HepG2 (cell line): ENCODE measurements at regions not wholly inside any gene's neighbourhood (a gene's known extent, or its start where the extent isn't known, plus 50 kb on each side); places are given as distances from the start of the nearest gene placed in this dataset.

Experiments
- HNF4G ChIP-seq, 2 experiments: sonication (generic) in 1 of 2; formaldehyde crosslinking in 1 of 2; IDR thresholded peaks; 2 replicates each; pipeline versions ENCODE4 v1.4.0 to v1.6.1; 2011 to 2020; ENCODE audit warnings: borderline replicate concordance in 2 of 2, low read depth in 2 of 2, mild to moderate bottlenecking in 2 of 2, low read length in 1 of 2, missing genetic modification reagents in 1 of 2, moderate library complexity in 1 of 2
- POLR2AphosphoS2 ChIP-seq: IDR thresholded peaks from 2 replicates; pipeline ENCODE4 v1.6.1; 2011; ENCODE audit warnings: low read depth, low read length, improper control_type of control experiment
- TAF1 ChIP-seq: sonication (generic); formaldehyde crosslinking; IDR thresholded peaks from 2 replicates; pipeline ENCODE4 v1.4.0; 2020; ENCODE audit warnings: missing genetic modification reagents
- ZNF10 ChIP-seq: sonication (generic); formaldehyde crosslinking; IDR thresholded peaks from 2 replicates; pipeline ENCODE4 v1.4.0; 2020; ENCODE audit warnings: mild to moderate bottlenecking, low read depth, missing genetic modification reagents, borderline replicate concordance
- ZNF678 ChIP-seq: sonication (generic); formaldehyde crosslinking; IDR thresholded peaks from 2 replicates; pipeline ENCODE4 v1.4.0; 2020; ENCODE audit warnings: mild to moderate bottlenecking, missing genetic modification reagents
- TF ChIP-seq, protein P1 (sequence below): sonication (generic); formaldehyde crosslinking; IDR thresholded peaks from 2 replicates; pipeline ENCODE4 v1.5.0; 2020; ENCODE audit warnings: mild to moderate bottlenecking, missing genetic modification reagents, moderate library complexity
- TF ChIP-seq, protein P2 (sequence below): sonication (generic); formaldehyde crosslinking; IDR thresholded peaks from 2 replicates; pipeline ENCODE4 v1.8.0; 2022; ENCODE audit warnings: mild to moderate bottlenecking, missing genetic modification reagents; ENCODE audit not compliant: insufficient replicate concordance
- TF ChIP-seq, protein P3 (sequence below): IDR thresholded peaks from 2 replicates; pipeline ENCODE4 v1.6.1; 2016; ENCODE audit warnings: missing compliant biosample characterization, missing genetic modification reagents, borderline replicate concordance

DNA sequence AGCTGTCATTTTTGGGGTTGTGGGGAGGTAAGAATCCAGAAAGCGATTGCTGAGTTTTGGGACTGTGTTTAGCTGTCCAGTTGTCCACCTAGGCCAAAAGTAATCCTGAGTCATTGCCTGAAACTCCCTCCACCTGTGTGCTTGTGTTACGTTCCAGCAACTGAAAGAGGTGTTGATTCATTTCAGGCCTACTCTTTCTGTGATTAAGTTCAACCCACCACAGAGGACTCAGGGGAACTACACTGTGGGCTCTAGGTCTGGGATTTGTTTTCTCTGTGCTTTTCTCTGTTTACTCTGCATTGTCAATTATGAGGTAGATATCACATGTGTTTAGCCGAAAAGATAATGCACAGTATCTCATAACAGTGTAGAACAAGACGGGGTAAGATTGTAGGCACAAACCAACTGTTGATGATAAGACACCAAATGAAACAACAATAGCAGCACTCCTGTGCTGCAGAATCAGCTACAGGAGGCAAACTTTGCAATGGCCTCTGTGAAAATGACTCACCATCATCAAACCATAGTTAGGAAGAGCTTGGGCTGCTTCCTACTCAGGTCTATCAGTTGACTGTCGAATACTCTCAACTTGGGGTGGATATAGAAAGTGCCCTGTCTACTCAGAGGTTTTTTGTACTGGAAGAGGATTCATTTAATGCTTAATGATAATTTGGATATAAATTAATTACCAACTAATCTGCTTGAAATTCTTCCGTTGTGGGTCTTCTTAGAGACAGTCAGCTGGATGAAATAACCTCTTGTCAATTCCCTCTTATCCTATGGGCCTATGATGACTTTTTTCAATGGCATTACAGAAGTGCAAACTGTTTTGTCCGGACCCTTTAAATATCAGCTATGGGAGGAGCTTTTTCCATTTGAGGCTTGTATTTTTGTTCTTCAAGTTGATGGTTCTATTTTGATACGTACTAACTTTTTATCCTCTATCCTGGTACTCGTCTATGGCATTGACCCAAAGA, 385.9 kb downstream of the BMP4 start:
- no peak for TF ChIP-seq ZNF10
- TF ChIP-seq, protein P1, sequence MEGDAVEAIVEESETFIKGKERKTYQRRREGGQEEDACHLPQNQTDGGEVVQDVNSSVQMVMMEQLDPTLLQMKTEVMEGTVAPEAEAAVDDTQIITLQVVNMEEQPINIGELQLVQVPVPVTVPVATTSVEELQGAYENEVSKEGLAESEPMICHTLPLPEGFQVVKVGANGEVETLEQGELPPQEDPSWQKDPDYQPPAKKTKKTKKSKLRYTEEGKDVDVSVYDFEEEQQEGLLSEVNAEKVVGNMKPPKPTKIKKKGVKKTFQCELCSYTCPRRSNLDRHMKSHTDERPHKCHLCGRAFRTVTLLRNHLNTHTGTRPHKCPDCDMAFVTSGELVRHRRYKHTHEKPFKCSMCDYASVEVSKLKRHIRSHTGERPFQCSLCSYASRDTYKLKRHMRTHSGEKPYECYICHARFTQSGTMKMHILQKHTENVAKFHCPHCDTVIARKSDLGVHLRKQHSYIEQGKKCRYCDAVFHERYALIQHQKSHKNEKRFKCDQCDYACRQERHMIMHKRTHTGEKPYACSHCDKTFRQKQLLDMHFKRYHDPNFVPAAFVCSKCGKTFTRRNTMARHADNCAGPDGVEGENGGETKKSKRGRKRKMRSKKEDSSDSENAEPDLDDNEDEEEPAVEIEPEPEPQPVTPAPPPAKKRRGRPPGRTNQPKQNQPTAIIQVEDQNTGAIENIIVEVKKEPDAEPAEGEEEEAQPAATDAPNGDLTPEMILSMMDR = no peak
- TF ChIP-seq, protein P2, sequence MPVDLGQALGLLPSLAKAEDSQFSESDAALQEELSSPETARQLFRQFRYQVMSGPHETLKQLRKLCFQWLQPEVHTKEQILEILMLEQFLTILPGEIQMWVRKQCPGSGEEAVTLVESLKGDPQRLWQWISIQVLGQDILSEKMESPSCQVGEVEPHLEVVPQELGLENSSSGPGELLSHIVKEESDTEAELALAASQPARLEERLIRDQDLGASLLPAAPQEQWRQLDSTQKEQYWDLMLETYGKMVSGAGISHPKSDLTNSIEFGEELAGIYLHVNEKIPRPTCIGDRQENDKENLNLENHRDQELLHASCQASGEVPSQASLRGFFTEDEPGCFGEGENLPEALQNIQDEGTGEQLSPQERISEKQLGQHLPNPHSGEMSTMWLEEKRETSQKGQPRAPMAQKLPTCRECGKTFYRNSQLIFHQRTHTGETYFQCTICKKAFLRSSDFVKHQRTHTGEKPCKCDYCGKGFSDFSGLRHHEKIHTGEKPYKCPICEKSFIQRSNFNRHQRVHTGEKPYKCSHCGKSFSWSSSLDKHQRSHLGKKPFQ (CRISPR knock-in tag) = no peak
- TF ChIP-seq POLR2AphosphoS2 = no peak
- TF ChIP-seq TAF1 (CRISPR knock-in tag) = no peak
- TF ChIP-seq, protein P3, sequence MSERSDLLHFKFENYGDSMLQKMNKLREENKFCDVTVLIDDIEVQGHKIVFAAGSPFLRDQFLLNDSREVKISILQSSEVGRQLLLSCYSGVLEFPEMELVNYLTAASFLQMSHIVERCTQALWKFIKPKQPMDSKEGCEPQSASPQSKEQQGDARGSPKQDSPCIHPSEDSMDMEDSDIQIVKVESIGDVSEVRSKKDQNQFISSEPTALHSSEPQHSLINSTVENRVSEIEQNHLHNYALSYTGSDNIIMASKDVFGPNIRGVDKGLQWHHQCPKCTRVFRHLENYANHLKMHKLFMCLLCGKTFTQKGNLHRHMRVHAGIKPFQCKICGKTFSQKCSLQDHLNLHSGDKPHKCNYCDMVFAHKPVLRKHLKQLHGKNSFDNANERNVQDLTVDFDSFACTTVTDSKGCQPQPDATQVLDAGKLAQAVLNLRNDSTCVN (CRISPR knock-in tag) = no peak
- TF ChIP-seq HNF4G (IDR thresholded peaks at IDR 0.05; ENCODE audit: borderline replicate concordance, low read depth, low read length) = no peak
- no peak for TF ChIP-seq HNF4G (CRISPR knock-in tag; IDR thresholded peaks at IDR 0.05; ENCODE audit: borderline replicate concordance, low read depth)
- no peak for TF ChIP-seq ZNF678
